Nephron progenitor cell (in vitro differentiated cells): ENCODE measurements at regions not wholly inside any gene's neighbourhood (a gene's known extent, or its start where the extent isn't known, plus 50 kb on each side); places are given as distances from the start of the nearest gene placed in this dataset.

ENCODE experiments used
- DNase-seq: peaks from one replicate; pipeline ENCODE4 v3.0.0; 2021
- H3K27ac Mint-ChIP-seq: 2 replicates; pipeline ENCODE4 v1.8.0; 2021; ENCODE audit warnings: mild to moderate bottlenecking, moderate library complexity, mixed read lengths
- H3K27me3 Mint-ChIP-seq: 2 replicates; pipeline ENCODE4 v1.8.0; 2021; ENCODE audit warnings: mild to moderate bottlenecking, low read depth, mixed read lengths; ENCODE audit not compliant: poor library complexity
- H3K36me3 Mint-ChIP-seq: 2 replicates; pipeline ENCODE4 v1.8.0; 2021; ENCODE audit warnings: low read depth, mixed read lengths
- H3K4me1 Mint-ChIP-seq: 2 replicates; pipeline ENCODE4 v1.8.0; 2021; ENCODE audit warnings: mixed read lengths
- H3K4me3 Mint-ChIP-seq: 2 replicates; pipeline ENCODE4 v1.8.0; 2021; ENCODE audit warnings: mild to moderate bottlenecking, moderate library complexity, mixed read lengths
- H3K9me3 Mint-ChIP-seq: 2 replicates; pipeline ENCODE4 v1.8.0; 2021; ENCODE audit warnings: mild to moderate bottlenecking, moderate library complexity, mixed read lengths
- CTCF ChIP-seq: fragments of 200-600 bp; sonication (generic); IDR thresholded peaks from 2 replicates; pipeline ENCODE4 v1.5.0; 2021; ENCODE audit warnings: antibody characterized with exemption

- no peak for DNase-seq
- H3K27me3 Mint-ChIP-seq: peaks cover 15% of the 10 kb centered on the region
- TF ChIP-seq CTCF: no peak
- no peaks in the 10 kb centered on the region for H3K9me3 Mint-ChIP-seq
- H3K4me1 Mint-ChIP-seq: no peaks in the 10 kb centered on the region
- no peak overlapping the region for H3K27ac Mint-ChIP-seq
- no peak overlapping the region for H3K4me3 Mint-ChIP-seq
- no peaks in the 10 kb centered on the region for H3K36me3 Mint-ChIP-seq
Observed at GRCh38 chr4:24190761-24191695, 301.2 kb upstream of the PPARGC1A start.

- H3K4me3 Mint-ChIP-seq: no peak overlapping the region
- H3K9me3 Mint-ChIP-seq: no peaks in the 10 kb centered on the region
- no peak for DNase-seq
- H3K27ac Mint-ChIP-seq: no peak overlapping the region
- peaks cover 21% of the 10 kb centered on the region for H3K27me3 Mint-ChIP-seq
- no peaks in the 10 kb centered on the region for H3K36me3 Mint-ChIP-seq
- no peak for TF ChIP-seq CTCF
- no peaks in the 10 kb centered on the region for H3K4me1 Mint-ChIP-seq
Observed at GRCh38 chr4:24188459-24188858, 298.6 kb upstream of the PPARGC1A start.

- no peaks in the 10 kb centered on the region for H3K9me3 Mint-ChIP-seq
- no peak for DNase-seq
- no peak overlapping the region for H3K27ac Mint-ChIP-seq
Observed at GRCh38 chr4:24186466-24186865, 296.6 kb upstream of the PPARGC1A start.

GRCh38 chr4:24181005-24181404 is 291.2 kb upstream of the PPARGC1A start:
- Mint-ChIP-seq H3K27ac (no peak overlapping the region), H3K9me3 (peaks cover 4% of the 10 kb centered on the region), H3K36me3 (no peaks in the 10 kb centered on the region), H3K4me3 (no peak overlapping the region), H3K27me3 (peaks cover 6% of the 10 kb centered on the region), H3K4me1 (no peaks in the 10 kb centered on the region)
- DNase-seq: no peak
- no peak for TF ChIP-seq CTCF

More at GRCh38 chr4:24186466-24186865, 296.6 kb upstream of the PPARGC1A start:
- no peaks in the 10 kb centered on the region for H3K4me1 Mint-ChIP-seq
- H3K27me3 Mint-ChIP-seq: peaks cover 21% of the 10 kb centered on the region
- no peak for TF ChIP-seq CTCF
- no peaks in the 10 kb centered on the region for H3K36me3 Mint-ChIP-seq
- H3K4me3 Mint-ChIP-seq: no peak overlapping the region

- H3K27ac Mint-ChIP-seq: no peak overlapping the region
- peaks cover 7% of the 10 kb centered on the region for H3K9me3 Mint-ChIP-seq
- no peak for TF ChIP-seq CTCF
- no peaks in the 10 kb centered on the region for H3K36me3 Mint-ChIP-seq
- no peaks in the 10 kb centered on the region for H3K4me1 Mint-ChIP-seq
- H3K4me3 Mint-ChIP-seq: no peak overlapping the region
- DNase-seq: no peak
- H3K27me3 Mint-ChIP-seq: peaks cover 6% of the 10 kb centered on the region
Observed at GRCh38 chr4:24180586-24180985, 290.7 kb upstream of the PPARGC1A start.
